GM18498 (cell line): ENCODE measurements at regions not wholly inside any gene's neighbourhood (a gene's known extent, or its start where the extent isn't known, plus 50 kb on each side); places are given as distances from the start of the nearest gene placed in this dataset.

Experiments
- ATAC-seq: cut with Tn5 transposase; IDR thresholded peaks from one replicate; pipeline ENCODE4 v1.9.1; 2021; ENCODE audit warnings: mild to moderate bottlenecking, moderate library complexity; ENCODE audit not compliant: unreplicated experiment

DNA sequence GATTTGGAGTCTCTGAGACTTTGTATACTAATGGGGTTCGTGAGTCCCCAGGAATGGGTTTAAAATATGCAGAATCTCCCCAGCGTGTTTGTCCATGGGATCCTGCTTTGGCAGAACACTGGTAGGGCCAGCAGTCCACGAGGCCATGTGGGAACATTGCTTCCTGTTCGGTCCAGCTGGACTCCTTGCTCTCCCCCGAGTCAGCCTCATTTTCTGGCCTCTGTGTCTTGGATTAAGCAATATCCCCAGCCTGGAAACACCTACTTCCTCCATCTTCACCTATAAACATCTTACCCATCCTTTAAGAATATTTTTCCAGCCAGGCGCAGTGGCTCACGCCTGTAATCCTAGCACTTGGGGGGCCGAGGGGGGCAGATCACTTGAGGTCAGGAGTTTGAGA, 142.4 kb downstream of the NAV1 start:
- ATAC-seq = no peak

- no peak for ATAC-seq
Observed at GRCh38 chr1:201682964-201683363, 144.0 kb downstream of the NAV1 start.

- ATAC-seq = no peak
Observed at GRCh38 chr1:201683397-201683796, 144.5 kb downstream of the NAV1 start.

DNA sequence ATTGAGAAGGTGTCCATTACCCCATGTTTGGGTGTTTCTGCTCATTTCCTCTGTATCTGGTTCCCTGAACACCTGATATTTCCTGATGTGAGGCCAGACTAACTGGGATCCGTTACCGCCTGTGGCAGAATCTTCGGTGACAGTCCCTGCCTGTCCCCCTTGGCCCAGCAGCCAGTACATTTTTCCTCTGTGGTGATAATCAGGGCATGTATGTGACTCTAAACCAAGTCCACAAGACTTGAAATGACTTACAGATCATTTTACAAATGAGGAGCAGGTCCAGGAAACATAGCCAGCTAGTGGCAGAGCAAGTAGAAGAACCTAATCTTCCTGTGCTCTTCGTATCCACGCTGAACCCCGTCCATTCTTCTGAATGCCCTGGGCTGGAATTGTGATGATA, 143.5 kb upstream of the IPO9 start:
- no peak for ATAC-seq

DNA sequence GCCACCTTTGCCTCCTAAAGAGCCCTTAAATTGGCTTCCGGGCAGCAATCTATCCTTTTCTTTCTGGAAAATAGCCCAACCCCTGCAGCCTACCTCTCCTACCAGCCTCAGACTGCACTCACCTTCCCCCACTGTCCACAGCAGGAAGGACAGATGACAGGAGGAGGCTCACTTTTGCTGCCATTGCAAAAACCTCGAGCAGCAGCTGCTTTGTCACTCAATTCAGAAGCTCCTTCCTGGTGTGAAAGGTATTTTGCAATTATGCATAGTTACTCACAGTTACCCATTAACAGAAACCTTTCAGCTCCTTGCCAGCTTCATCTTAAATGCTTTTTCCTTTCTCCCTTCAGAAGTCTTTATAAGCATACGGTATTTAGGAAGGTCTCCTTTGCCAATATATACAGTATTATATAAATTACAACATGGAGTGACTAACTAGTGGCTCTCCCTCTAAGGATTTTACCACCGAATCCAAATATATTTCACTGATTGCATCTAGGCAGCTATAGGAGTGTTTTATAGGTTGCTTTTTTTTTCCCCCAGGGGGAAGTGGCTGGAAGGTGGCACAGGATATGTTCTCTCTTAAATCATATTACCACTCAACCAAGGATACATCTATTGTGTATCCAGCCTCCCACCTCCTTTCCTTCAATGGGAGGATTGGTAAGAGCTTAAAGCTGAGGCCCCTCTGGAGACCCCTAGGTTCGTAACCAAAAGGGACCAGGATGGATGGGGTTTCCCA, 142.1 kb upstream of the IPO9 start:
- no peak for ATAC-seq

GRCh38 chr1:201688514-201688913, 140.4 kb upstream of the IPO9 start:
- ATAC-seq = no peak

- ATAC-seq = no peak
Observed at GRCh38 chr1:201689647-201690046, 139.3 kb upstream of the IPO9 start.

- ATAC-seq = no peak
Observed at GRCh38 chr1:201690528-201690927, 138.4 kb upstream of the IPO9 start.

- ATAC-seq = no peak
Observed at GRCh38 chr1:201691716-201692554, 137.0 kb upstream of the IPO9 start.

DNA sequence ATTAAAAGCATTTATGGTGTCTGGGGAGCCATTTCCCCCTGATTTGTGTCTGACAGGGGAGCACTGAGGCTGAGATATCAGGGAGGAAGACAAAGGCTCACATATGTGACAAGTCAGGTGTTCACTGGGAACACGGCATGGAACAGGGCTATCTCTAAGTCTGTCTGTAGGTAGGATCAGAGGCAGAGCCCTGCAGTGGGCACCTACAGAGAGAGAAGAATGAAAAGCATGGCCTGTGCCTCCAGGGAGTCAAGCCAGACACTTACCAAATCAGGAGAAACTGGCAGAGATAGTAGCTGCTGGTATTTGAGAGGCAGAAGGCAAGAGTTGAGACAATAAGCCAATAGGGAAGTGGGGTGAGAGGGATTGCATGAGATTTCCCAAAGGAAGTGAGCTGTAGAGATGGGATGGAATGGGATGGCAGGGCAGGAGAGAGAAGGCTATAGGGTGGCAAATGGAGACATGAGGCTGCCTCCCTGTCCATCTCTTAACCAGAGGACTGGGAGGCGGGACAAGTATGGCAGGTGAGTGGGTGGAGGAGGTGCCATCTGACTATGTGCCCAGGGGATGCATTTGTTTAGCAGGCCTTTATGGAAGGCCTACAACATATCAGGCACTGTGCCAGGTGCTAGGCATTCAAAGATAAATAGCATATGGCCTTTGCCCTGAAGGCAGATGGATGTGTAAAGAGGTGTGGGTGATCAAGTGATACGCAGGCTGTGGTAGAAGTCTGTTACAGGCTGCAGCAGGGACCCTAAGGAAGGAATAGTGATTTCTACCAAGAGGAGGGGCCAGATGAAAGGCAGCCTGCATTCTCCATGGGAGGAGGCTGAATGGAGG, 136.2 kb upstream of the IPO9 start:
- ATAC-seq = no peak

DNA sequence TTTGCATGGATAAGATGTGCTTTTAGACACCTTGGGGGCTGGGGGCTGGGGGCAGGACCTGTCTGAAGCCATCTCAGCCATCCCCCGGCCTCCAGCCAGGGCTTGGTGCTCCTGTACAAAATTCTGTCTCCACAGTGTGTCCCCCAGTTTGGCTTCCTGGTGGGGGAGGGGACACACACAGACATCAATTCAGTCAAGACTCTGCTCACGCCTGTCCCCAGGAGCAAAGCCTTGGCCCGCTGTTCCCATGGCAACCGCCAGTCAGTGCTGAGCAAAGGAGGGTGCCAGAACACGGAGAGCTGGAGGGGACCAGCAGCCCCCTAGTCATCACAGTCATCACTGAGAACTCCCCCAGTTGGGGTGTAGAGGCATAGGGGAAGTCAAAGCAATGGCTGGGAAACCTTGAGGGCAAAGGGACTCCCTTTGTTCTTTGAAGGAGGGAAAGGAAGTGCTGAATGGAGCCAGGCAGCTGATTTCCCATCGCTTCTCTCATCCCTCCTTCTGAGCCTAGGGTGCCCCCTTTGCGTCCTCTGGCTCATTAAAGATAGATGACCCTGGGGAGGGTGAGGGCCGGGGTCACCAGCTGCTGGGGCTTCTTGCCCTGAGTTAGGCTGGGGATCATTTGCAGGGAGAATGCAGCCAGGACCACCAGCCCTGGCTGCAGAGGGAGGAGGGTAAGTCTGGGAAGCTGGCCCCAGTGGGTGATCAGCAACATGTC, 134.9 kb upstream of the IPO9 start:
- no peak for ATAC-seq

DNA sequence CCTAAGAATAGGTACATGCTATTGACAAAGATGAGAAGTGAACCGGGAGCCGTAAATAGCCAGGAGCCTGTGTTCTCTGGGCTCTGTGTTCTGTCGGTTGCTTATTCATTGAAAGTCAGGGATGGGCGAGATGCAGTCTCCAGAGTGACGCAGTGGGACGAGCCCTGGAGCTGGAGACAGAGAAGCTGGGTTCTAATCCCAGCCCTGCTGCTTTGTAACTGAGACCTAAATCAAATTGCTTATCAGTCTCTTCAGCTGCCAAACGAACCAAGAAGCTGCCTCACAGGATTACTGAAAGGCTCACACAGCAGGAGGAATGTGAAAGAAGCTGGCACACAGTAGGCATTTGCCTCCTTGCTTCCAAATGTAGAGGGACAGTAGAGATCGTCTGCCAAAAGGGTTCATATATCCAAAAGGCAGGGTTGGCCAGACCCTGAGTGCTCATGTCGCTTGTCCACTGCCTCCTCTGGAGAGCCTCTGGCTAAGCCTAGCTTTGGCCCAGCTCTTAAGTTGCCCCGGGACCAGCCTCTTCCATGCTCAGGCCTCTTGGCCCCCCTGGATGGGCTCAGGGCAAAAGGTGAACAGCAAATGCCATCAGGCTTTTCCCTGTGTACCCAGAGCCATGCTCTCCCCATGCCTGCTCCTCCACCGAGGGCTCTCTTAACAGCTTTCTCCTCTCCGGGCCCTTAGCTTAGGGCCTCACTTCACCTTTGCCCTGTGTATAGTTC, 134.2 kb upstream of the IPO9 start:
- no peak for ATAC-seq

DNA sequence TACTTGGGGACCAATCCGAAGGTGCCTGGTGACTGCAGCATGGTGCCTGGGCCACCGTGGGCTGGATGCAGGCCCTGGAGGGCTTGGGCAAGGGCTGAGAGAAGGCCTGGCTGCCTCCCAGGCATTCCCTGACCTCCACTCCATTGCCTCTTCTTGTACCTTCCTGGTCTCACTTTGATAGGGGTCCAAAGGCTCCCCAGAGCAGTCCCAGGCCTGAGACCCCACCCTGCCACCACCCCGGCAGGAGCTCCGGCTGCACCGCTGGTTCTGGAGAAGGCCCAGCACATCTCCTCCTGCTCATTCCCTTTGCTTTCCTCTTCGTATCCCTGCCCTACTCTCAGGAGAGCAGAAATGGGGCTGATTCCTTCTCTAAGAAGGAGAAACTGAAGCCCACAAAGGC, 133.3 kb upstream of the IPO9 start:
- ATAC-seq = no peak

DNA sequence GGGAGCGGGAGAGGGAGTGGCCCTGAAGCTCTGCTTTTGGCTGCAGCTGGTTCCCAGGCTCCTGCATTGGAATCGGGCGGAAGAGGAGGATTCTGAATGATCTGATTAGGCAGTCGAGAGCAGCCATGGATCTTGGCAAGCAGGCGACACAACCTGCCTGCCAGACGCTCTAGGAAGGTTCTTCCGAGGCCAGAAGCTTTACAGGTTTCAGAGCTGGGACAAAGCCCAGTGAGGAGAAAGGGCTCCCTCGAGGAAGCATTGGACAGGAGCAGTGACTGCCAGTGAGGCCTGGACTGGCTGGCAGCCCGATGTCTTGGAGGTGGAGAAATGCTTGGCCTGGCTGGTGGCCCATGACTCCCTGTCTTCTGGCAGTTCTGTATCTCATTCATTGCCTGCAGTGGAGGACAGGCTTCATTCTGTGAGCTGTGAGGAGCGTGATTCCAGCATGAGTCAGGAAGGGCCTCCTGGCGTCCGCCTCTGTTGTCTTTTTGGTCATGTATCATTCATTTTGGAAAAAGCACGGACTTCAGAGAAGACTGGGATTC, 132.7 kb upstream of the IPO9 start:
- ATAC-seq = no peak

DNA sequence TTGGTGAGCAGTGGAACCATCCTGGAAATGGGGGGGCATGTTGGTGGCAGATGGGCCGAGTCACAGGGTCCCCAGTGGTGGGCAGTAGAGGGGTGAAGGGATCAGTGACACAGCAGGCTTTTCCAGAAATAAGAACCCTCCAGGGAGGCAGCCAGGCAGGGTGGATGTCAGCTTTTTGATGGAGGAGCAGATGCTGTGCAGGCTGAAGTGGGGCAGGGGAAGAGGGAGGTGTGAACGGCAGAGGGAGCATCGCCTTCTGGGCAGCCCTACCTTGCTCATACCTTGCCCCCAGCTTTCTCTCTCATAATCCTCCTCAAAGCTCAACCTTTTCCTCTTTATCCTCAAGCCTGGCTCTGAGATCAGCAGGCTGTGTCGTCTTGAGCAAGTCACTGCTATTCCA, 131.8 kb upstream of the IPO9 start:
- no peak for ATAC-seq

DNA sequence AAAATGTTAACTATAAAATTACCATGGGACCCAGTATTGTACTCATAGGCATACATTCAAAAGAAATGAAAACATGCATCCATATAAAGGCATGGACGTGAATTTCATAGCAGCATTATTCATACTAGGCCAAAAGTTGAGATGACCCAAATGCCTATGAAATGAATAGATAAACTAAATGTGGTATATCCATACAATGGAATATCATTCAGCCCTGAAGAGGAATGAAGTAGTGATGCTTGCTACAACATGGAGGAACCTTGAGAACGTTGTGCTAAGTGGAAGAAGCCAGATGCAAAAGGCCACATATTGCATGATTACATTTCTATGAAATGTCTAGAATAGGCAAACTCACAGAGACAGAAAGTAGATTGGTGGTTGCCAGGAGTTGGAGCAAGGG, 127.1 kb upstream of the IPO9 start:
- no peak for ATAC-seq

GRCh38 chr1:201702936-201703335, 126.0 kb upstream of the IPO9 start:
- ATAC-seq = no peak

DNA sequence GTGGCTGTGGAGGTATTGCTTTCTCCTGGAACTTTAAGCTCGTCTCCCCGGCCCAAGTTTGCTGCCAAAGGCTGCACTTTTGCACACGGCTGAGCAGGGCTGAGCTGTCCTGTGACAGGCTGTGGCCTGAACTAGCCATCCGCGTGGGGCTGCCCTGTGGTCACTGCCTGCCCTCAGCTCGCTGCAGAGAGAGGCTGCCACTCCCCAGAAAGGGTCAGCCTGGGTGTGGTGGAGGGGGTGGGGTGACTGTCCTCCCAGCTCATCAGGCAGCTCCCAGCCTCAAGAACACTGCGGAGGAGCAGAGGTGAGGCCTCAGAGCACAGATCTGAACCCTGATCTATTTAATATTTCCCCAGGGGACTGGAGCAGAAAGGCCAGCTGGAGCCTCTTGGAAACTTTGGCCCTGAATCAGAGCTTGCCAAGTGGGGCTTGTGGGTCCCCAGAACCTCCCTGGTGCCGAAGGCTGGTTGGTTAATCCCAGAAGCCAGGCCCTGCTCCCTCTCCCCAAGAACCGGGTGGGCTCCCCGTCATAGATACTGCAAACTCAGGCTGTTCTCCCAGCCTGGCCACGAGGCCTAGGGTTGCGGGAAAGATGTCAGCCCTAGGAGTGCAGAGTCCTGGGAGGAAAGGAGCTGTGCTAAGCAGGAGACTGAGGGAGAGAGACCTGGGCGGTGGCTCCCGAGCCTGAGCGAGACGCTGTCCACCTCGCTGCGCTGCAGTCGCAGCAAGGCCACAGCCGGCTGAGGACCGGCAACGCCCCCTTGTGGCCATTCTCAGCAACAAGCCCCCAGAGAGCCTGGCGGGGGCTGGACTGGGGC, 125.1 kb upstream of the IPO9 start:
- ATAC-seq = no peak

- no peak for ATAC-seq
Observed at GRCh38 chr1:201704439-201704792, 124.5 kb upstream of the IPO9 start.
